ENCODE measurements at regions not wholly inside any gene's neighbourhood (a gene's known extent, or its start where the extent isn't known, plus 50 kb on each side); places are given as distances from the start of the nearest gene placed in this dataset.

DNA sequence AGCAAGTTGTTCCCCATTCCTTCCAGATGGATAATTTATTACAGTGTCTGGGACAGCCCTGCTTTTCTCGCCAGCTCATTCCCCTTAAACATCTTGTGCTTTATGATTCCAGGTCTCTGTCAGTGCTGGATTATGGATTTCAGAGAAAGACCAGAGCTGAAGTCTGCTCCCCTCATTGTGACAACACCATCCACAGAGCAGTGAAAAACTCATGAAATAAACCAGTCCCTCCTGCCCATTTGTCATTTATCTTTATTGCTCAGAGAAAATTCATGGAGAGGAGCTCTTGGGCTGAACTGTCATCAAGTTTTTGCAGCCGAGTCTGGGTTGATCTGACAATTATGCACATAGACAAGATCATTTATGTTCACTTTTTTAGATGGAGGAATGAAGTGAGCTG is 92.7 kb upstream of the GPR12 start:
- no peak overlapping the region for H3K9ac ChIP-seq (replicated peaks in 1 of 4; ENCODE audit: extremely low read depth in 1 of 4, low read depth in 3 of 4, low read length in 3 of 4)
- no peaks in the 10 kb centered on the region for H3K9me3 ChIP-seq (ENCODE audit: insufficient read depth in 2 of 2, low read depth in 1 of 2, low read length in 1 of 2)
- H3K4ac ChIP-seq (replicated peaks; ENCODE audit: insufficient read length, low read depth, low read length): no peak overlapping the region
- no peak overlapping the region for H4K8ac ChIP-seq (ENCODE audit: extremely low read depth, insufficient read depth, low read length)
- no peak overlapping the region for H4K91ac ChIP-seq (replicated peaks; ENCODE audit: insufficient read length, low read length)
- H3K23ac ChIP-seq (ENCODE audit: insufficient read length): no peak overlapping the region
- H3K14ac ChIP-seq (ENCODE audit: insufficient read length): no peak overlapping the region
- ChIA-PET POLR2A (ENCODE audit: partially characterized antibody) (no interaction called here), CTCF (ENCODE audit: partially characterized antibody) (no interaction called here)
- H3K27ac ChIP-seq (ENCODE audit: low read depth, low read length): no peak overlapping the region
- H3K36me3 ChIP-seq (ENCODE audit: control insufficient read depth in 2 of 4, insufficient read depth in 4 of 4, low read length in 3 of 4): no peaks in the 10 kb centered on the region
- no peak overlapping the region for H2BK15ac ChIP-seq (ENCODE audit: low read length)
- H3K4me1 ChIP-seq (replicated peaks in 1 of 4; ENCODE audit: control insufficient read depth in 3 of 4, insufficient read depth in 4 of 4, low read length in 3 of 4): peaks cover 0 to 3% (median 1%) of the 10 kb centered on the region in 4 experiments; a peak in 1 of 7 replicates
- no peaks in the 10 kb centered on the region for H4K20me1 ChIP-seq (replicated peaks in 1 of 2; ENCODE audit: control insufficient read depth in 1 of 2, insufficient read depth in 2 of 2, low read length in 2 of 2)
- no peak overlapping the region for H2BK5ac ChIP-seq (ENCODE audit: low read depth, low read length)
- no peaks in the 10 kb centered on the region for H3K27me3 ChIP-seq (replicated peaks in 1 of 4; ENCODE audit: control insufficient read depth in 3 of 4, extremely low read depth in 1 of 4, insufficient read depth in 3 of 4, low read length in 3 of 4)
- H3K18ac ChIP-seq (ENCODE audit: extremely low read depth, low read length): no peak overlapping the region
- H3K4me2 ChIP-seq (ENCODE audit: insufficient read depth in 1 of 2, low read depth in 2 of 2, low read length in 2 of 2): no peak overlapping the region
- H2BK120ac ChIP-seq (replicated peaks; ENCODE audit: low read depth, low read length): no peak overlapping the region
- H3K4me3 ChIP-seq (ENCODE audit: extremely low read depth in 1 of 4, insufficient read depth in 2 of 4, low read depth in 3 of 4, low read length in 4 of 4): no peak overlapping the region
- no peak overlapping the region for H2AFZ ChIP-seq (ENCODE audit: low read length)
- no peak overlapping the region for H4K5ac ChIP-seq (ENCODE audit: insufficient read length, low read depth, low read length)
- no peaks in the 10 kb centered on the region for H3K79me2 ChIP-seq (ENCODE audit: control insufficient read depth in 1 of 2, insufficient read depth in 2 of 2, low read length in 2 of 2)
- H3K56ac ChIP-seq (replicated peaks; ENCODE audit: insufficient read length, low read depth, low read length): no peak overlapping the region
- no peak overlapping the region for H2BK12ac ChIP-seq (ENCODE audit: low read depth, low read length)
- 90% methylated on average over 2 of the region's 2 CpGs; no CpG with 5 or more reads in 1 of the 2 experiments for WGBS, 2 experiments (ENCODE audit: extremely low coverage in 1 of 2, insufficient coverage in 1 of 2, insufficient read length in 1 of 2, insufficient replicate concordance in 2 of 2, low coverage in 1 of 2, low lambda C conversion rate in 2 of 2, missing lambda C conversion rate in 1 of 2)
- H3K79me1 ChIP-seq (ENCODE audit: low read depth, low read length): no peaks in the 10 kb centered on the region
- FAIRE-seq (no peak), DNase-seq (ENCODE audit: low read depth in 1 of 2, low spot score in 2 of 2) (no peak)
- no peak overlapping the region for H2BK20ac ChIP-seq (ENCODE audit: low read length)
- H3K23me2 ChIP-seq (ENCODE audit: low read depth, low read length): no peaks in the 10 kb centered on the region
- H2AK5ac ChIP-seq (ENCODE audit: low read depth, low read length): no peak overlapping the region
- TF ChIP-seq USF2 (IDR thresholded peaks at IDR 0.05; ENCODE audit: low read length) (no peak), POU5F1 (IDR thresholded peaks at IDR 0.05; ENCODE audit: low read depth, low read length) (no peak), RXRA (IDR thresholded peaks at IDR 0.05; ENCODE audit: insufficient read depth, low read depth, low read length) (no peak), SIN3A (conservative IDR thresholded peaks at IDR 0.05 in 1 of 2, IDR thresholded peaks at IDR 0.05 in 1 of 2; ENCODE audit: low read depth in 1 of 2, low read length in 2 of 2) (no peak), SAP30 (IDR thresholded peaks at IDR 0.05; ENCODE audit: insufficient read depth, insufficient replicate concordance, low read length) (no peak), BRCA1 (IDR thresholded peaks at IDR 0.05; ENCODE audit: low read depth, low read length) (no peak), MAX (IDR thresholded peaks at IDR 0.05) (no peak), CTCF (IDR thresholded peaks at IDR 0.05; ENCODE audit: control extremely low read depth in 1 of 3, insufficient read depth in 1 of 3, low read depth in 1 of 3, low read length in 3 of 3) (no peak), TAF1 (IDR thresholded peaks at IDR 0.05; ENCODE audit: low read depth, low read length) (no peak), BACH1 (IDR thresholded peaks at IDR 0.05; ENCODE audit: low read length) (no peak), SIRT6 (IDR thresholded peaks at IDR 0.05; ENCODE audit: low read length) (no peak)

Measured in H1 (cell line).